Spleen (tissue), 11 donors: ENCODE measurements at regions not wholly inside any gene's neighbourhood (a gene's known extent, or its start where the extent isn't known, plus 50 kb on each side); places are given as distances from the start of the nearest gene placed in this dataset.

Source experiments
- DNase-seq: peaks from one replicate; pipeline ENCODE4 v3.0.0-alpha.2; 2020
- H3K27ac ChIP-seq, 8 donors: fragments of 200-600 bp; sonication (generic) in 7 of 8; 1 replicate in 4 of 8; 2 replicates in 4 of 8; pipeline versions ENCODE4 v1.5.0 to v1.8.0; 2016 to 2021; ENCODE audit warnings: inconsistent platforms in 4 of 8, mild to moderate bottlenecking in 4 of 8, moderate library complexity in 1 of 8
- H3K27me3 ChIP-seq, 7 donors: fragments of 200-600 bp; sonication (generic) in 6 of 7; replicated peaks in 1 of 7; 1 replicate in 4 of 7; 2 replicates in 3 of 7; pipeline versions ENCODE4 v1.5.0 to v1.8.0; 2016 to 2021; ENCODE audit warnings: inconsistent platforms in 3 of 7, mild to moderate bottlenecking in 1 of 7
- H3K36me3 ChIP-seq, 6 donors: fragments of 200-600 bp; sonication (generic) in 5 of 6; 1 replicate in 4 of 6; 2 replicates in 2 of 6; pipeline versions ENCODE4 v1.5.0 to v1.8.0; 2016 to 2021; ENCODE audit warnings: inconsistent platforms in 2 of 6
- H3K4me1 ChIP-seq, 6 donors: fragments of 200-600 bp; sonication (generic) in 5 of 6; 1 replicate in 3 of 6; 2 replicates in 3 of 6; pipeline versions ENCODE4 v1.5.0 to v1.8.0; 2016 to 2021; ENCODE audit warnings: inconsistent platforms in 3 of 6
- H3K4me3 ChIP-seq, 8 donors: fragments of 200-600 bp; sonication (generic) in 7 of 8; 1 replicate in 4 of 8; 2 replicates in 4 of 8; pipeline versions ENCODE4 v1.5.0 to v1.8.0; 2016 to 2021; ENCODE audit warnings: inconsistent platforms in 4 of 8, mild to moderate bottlenecking in 4 of 8, moderate library complexity in 2 of 8
- H3K9me3 ChIP-seq, 8 donors: fragments of 200-600 bp; sonication (generic) in 7 of 8; 1 replicate in 4 of 8; 2 replicates in 4 of 8; pipeline versions ENCODE4 v1.5.0 to v1.8.0; 2016 to 2021; ENCODE audit warnings: inconsistent platforms in 4 of 8
- CTCF ChIP-seq, 11 experiments: fragments of 200-600 bp in 7 of 11; fragments of 450-650 bp in 4 of 11; sonication (generic) in 4 of 11; IDR thresholded peaks in 8 of 11; conservative IDR thresholded peaks in 3 of 11; 1 replicate in 7 of 11; 2 replicates in 4 of 11; pipeline versions ENCODE4 v1.4.0 to v1.8.0; 2016 to 2021; ENCODE audit warnings: antibody characterized with exemption in 11 of 11, inconsistent platforms in 4 of 11, mild to moderate bottlenecking in 1 of 11
- POLR2A ChIP-seq, 3 donors: fragments of 450-650 bp; IDR thresholded peaks; one replicate each; pipeline ENCODE4 v1.5.1; 2017; ENCODE audit warnings: antibody characterized with exemption in 3 of 3, mild to moderate bottlenecking in 1 of 3
- POLR2AphosphoS5 ChIP-seq, 3 donors: sonication (generic); formaldehyde crosslinking; IDR thresholded peaks; one replicate each; pipeline ENCODE4 v1.5.1; 2017; ENCODE audit warnings: antibody characterized with exemption in 3 of 3
- WGBS, 5 donors: extraction: QIAGEN DNeasy Blood & Tissue Kit in 3 of 5; methylation state at CpG; one replicate each; pipeline versions ENCODE4 v1.1.5 to v1.1.7; 2013 to 2018; 5-methylcytosine and 5-hydroxymethylcytosine counted together
- intact Hi-C: fragments of 100-400 bp; cut with DNase I; formaldehyde crosslinking; loops from one replicate; pipeline ENCODE4 v1.15.0; 2023; ENCODE audit warnings: low total_unique reads
- donor health status: healthy with polysubstance abuse.
- donor health status: DM: no; HTN: no; CAD: no; lungs with moderate emphysema.
- donor health status: DM: no; HTN: no; CAD: no.
- donor health status: Bipolar disorder and iron deficiency.
- donor health status: healthy.
- donor health status: DM: no; HTN: no; CAD: no.
- donor health status: DM: yes; HTN: yes; CAD: no.

GRCh38 chr13:61812286-61812685, 396.6 kb upstream of the PCDH20 start:
- WGBS, 5 donors: 81 to 87% (median 83%) methylated on average over 3 of the region's 3 CpGs
- no peaks in the 10 kb centered on the region for H3K4me1 ChIP-seq
- no peaks in the 10 kb centered on the region for H3K36me3 ChIP-seq
- DNase-seq: no peak
- intact Hi-C loops: no loop called here
- peaks cover 0 to 35% (median 11%) of the 10 kb centered on the region in 8 donors for H3K9me3 ChIP-seq
- no peak overlapping the region for H3K4me3 ChIP-seq
- no peaks in the 10 kb centered on the region for H3K27me3 ChIP-seq
- TF ChIP-seq POLR2AphosphoS5 (IDR thresholded peaks at IDR 0.05) (no peak), POLR2A (IDR thresholded peaks at IDR 0.05) (no peak), CTCF (IDR thresholded peaks at IDR 0.05 in 8 of 11, conservative IDR thresholded peaks at IDR 0.05 in 3 of 11) (no peak)
- no peak overlapping the region for H3K27ac ChIP-seq

GRCh38 chr13:61810065-61810464, 394.4 kb upstream of the PCDH20 start:
- DNase-seq: no peak
- Histone ChIP-seq H3K27me3 (no peaks in the 10 kb centered on the region), H3K4me1 (no peaks in the 10 kb centered on the region), H3K27ac (no peak overlapping the region), H3K9me3 (peaks cover 0 to 32% (median 9%) of the 10 kb centered on the region in 8 donors), H3K4me3 (no peak overlapping the region), H3K36me3 (no peaks in the 10 kb centered on the region)
- TF ChIP-seq POLR2A (IDR thresholded peaks at IDR 0.05) (no peak), CTCF (IDR thresholded peaks at IDR 0.05 in 8 of 11, conservative IDR thresholded peaks at IDR 0.05 in 3 of 11) (no peak), POLR2AphosphoS5 (IDR thresholded peaks at IDR 0.05) (no peak)
- 57 to 76% (median 73%) methylated on average over 1 of the region's 1 CpG for WGBS, 5 donors
- intact Hi-C loops: no loop called here

- no peaks in the 10 kb centered on the region for H3K27me3 ChIP-seq
- TF ChIP-seq POLR2A (IDR thresholded peaks at IDR 0.05): no peak
- no peak for TF ChIP-seq POLR2AphosphoS5 (IDR thresholded peaks at IDR 0.05)
- no peak for TF ChIP-seq CTCF (IDR thresholded peaks at IDR 0.05 in 8 of 11, conservative IDR thresholded peaks at IDR 0.05 in 3 of 11)
- H3K27ac ChIP-seq: no peak overlapping the region
- WGBS, 5 donors: 92 to 98% (median 95%) methylated on average over 1 of the region's 1 CpG
- H3K9me3 ChIP-seq: no peaks in the 10 kb centered on the region
- H3K4me3 ChIP-seq: no peak overlapping the region
- no peaks in the 10 kb centered on the region for H3K36me3 ChIP-seq
- intact Hi-C loops: no loop called here
- no peak for DNase-seq
- no peaks in the 10 kb centered on the region for H3K4me1 ChIP-seq
Measured at GRCh38 chr13:61797397-61797796, 381.7 kb upstream of the PCDH20 start.

- no peaks in the 10 kb centered on the region for H3K4me1 ChIP-seq
- TF ChIP-seq POLR2A (IDR thresholded peaks at IDR 0.05) (no peak), POLR2AphosphoS5 (IDR thresholded peaks at IDR 0.05) (no peak)
- no peak for DNase-seq
- intact Hi-C loops: no loop called here
- H3K4me3 ChIP-seq: no peak overlapping the region
- no peaks in the 10 kb centered on the region for H3K36me3 ChIP-seq
- WGBS, 5 donors: 68 to 87% (median 80%) methylated on average over 1 of the region's 1 CpG
- H3K27ac ChIP-seq: no peak overlapping the region
- H3K27me3 ChIP-seq: no peaks in the 10 kb centered on the region
- no peaks in the 10 kb centered on the region for H3K9me3 ChIP-seq
Measured at GRCh38 chr13:61795580-61795979, 379.9 kb upstream of the PCDH20 start.

GRCh38 chr13:61779456-61779855, 363.8 kb upstream of the PCDH20 start:
- TF ChIP-seq POLR2A (IDR thresholded peaks at IDR 0.05) (no peak), CTCF (IDR thresholded peaks at IDR 0.05 in 8 of 11, conservative IDR thresholded peaks at IDR 0.05 in 3 of 11) (no peak), POLR2AphosphoS5 (IDR thresholded peaks at IDR 0.05) (no peak)
- Histone ChIP-seq H3K27ac (no peak overlapping the region), H3K27me3 (no peaks in the 10 kb centered on the region), H3K4me1 (peaks cover 0 to 4% (median 0%) of the 10 kb centered on the region in 6 donors), H3K4me3 (no peak overlapping the region), H3K36me3 (no peaks in the 10 kb centered on the region), H3K9me3 (peaks cover 0 to 4% (median 0%) of the 10 kb centered on the region in 8 donors)
- intact Hi-C loops: no loop called here
- DNase-seq: no peak
- WGBS, 5 donors: 57 to 76% (median 62%) methylated on average over 3 of the region's 3 CpGs
